ENCODE measurements at regions not wholly inside any gene's neighbourhood (a gene's known extent, or its start where the extent isn't known, plus 50 kb on each side); places are given as distances from the start of the nearest gene placed in this dataset.

GRCh38 chr11:130645164-130645842, 196.9 kb downstream of the ADAMTS15 start:
- DNase-seq (no peak), ATAC-seq (peak; percentile 67)
- TF ChIP-seq CTCF (IDR thresholded peaks at IDR 0.05), result no peak
- H3K4me3 ChIP-seq, result no peak overlapping the region
- H3K27ac ChIP-seq, result no peak overlapping the region
- peaks cover 12% of the 10 kb centered on the region for H3K4me1 ChIP-seq
- H3K27me3 ChIP-seq, result no peaks in the 10 kb centered on the region
- no peaks in the 10 kb centered on the region for H3K9me3 ChIP-seq
- no peaks in the 10 kb centered on the region for H3K36me3 ChIP-seq
- intact Hi-C loops (cut with DNase I), result no loop called here

- Histone ChIP-seq H3K4me1 (peaks cover 17% of the 10 kb centered on the region), H3K36me3 (no peaks in the 10 kb centered on the region), H3K27ac (no peak overlapping the region), H3K27me3 (no peaks in the 10 kb centered on the region), H3K4me3 (no peak overlapping the region), H3K9me3 (no peaks in the 10 kb centered on the region)
- DNase-seq (no peak), ATAC-seq (no peak)
- TF ChIP-seq CTCF (IDR thresholded peaks at IDR 0.05), result no peak
- intact Hi-C loops (cut with DNase I), result no loop called here
These were observed 197.4 kb downstream of the ADAMTS15 start for GRCh38 chr11:130645843-130646197.

GRCh38 chr11:130646881-130647280, 198.4 kb downstream of the ADAMTS15 start:
- Histone ChIP-seq H3K27me3 (no peaks in the 10 kb centered on the region), H3K4me3 (no peak overlapping the region), H3K9me3 (no peaks in the 10 kb centered on the region), H3K27ac (no peak overlapping the region), H3K4me1 (peaks cover 17% of the 10 kb centered on the region), H3K36me3 (no peaks in the 10 kb centered on the region)
- no peak for ATAC-seq
- no peak for DNase-seq
- intact Hi-C loops (cut with DNase I), result no loop called here
- no peak for TF ChIP-seq CTCF (IDR thresholded peaks at IDR 0.05)

GRCh38 chr11:130647371-130647770, 198.9 kb downstream of the ADAMTS15 start:
- DNase-seq (no peak), ATAC-seq (no peak)
- Histone ChIP-seq H3K36me3 (no peaks in the 10 kb centered on the region), H3K27me3 (no peaks in the 10 kb centered on the region), H3K4me1 (peaks cover 18% of the 10 kb centered on the region), H3K4me3 (no peak overlapping the region), H3K9me3 (no peaks in the 10 kb centered on the region), H3K27ac (peak overlapping the region; percentile 30)
- intact Hi-C loops (cut with DNase I), result no loop called here
- no peak for TF ChIP-seq CTCF (IDR thresholded peaks at IDR 0.05)

GRCh38 chr11:130649801-130650200, 201.4 kb downstream of the ADAMTS15 start:
- H3K9me3 ChIP-seq, result no peaks in the 10 kb centered on the region
- DNase-seq (no peak), ATAC-seq (no peak)
- intact Hi-C loops (cut with DNase I), result no loop called here
- H3K36me3 ChIP-seq, result no peaks in the 10 kb centered on the region
- peak overlapping the region; percentile 64 for H3K27ac ChIP-seq
- H3K4me1 ChIP-seq, result peaks cover 38% of the 10 kb centered on the region
- no peak overlapping the region for H3K4me3 ChIP-seq
- H3K27me3 ChIP-seq, result no peaks in the 10 kb centered on the region
- TF ChIP-seq CTCF (IDR thresholded peaks at IDR 0.05), result no peak
